ENCODE measurements at regions not wholly inside any gene's neighbourhood (a gene's known extent, or its start where the extent isn't known, plus 50 kb on each side); places are given as distances from the start of the nearest gene placed in this dataset.

DNA sequence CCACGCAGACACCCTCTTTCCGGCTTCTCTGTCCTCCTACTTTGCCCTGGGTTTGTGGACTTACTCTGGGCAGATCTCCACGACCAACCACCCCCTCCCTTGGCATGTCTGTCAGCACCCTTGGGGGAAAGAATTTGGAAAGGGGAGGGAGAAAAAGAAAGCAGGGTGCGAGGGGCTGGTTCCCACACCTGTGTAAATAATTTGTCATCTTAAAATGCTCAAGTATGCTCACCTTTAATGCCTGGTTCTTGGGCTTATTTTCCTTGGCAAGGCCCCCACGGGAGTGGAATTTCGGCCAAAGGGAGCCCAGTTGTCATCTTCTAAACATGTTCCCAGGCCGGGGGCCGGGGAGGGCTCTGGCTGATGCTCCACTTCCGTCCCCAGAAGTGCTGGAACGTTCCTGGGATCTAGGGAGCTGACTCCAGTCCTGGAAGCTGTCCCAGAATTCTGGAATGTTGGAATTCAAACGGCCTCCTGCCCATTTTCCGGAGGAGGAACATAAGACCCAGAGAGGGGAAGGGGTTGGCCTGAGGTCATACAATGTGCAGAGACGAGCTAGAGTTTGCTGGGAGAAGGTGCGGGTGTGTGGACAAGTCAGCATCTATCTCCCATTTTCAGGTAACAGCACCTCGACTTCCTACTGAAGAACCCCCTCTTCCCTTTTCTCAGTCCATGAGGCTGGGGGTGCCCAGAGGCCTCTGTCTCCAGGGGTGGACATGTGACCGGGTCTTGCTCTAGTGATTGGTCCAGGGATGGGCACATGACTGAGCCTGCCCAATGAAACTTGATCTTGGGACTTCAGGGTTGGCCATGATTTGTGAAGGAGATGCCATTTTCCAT, 122.3 kb downstream of the CEBPB start:
- peaks cover 0 to 20% (median 10%) of the 10 kb centered on the region in 3 donors for H3K4me1 ChIP-seq
- 17 to 25% methylated on average over 16 of the region's 16 CpGs for WGBS, 2 donors
- H3K27me3 ChIP-seq: no peaks in the 10 kb centered on the region
- TF ChIP-seq, protein P1, sequence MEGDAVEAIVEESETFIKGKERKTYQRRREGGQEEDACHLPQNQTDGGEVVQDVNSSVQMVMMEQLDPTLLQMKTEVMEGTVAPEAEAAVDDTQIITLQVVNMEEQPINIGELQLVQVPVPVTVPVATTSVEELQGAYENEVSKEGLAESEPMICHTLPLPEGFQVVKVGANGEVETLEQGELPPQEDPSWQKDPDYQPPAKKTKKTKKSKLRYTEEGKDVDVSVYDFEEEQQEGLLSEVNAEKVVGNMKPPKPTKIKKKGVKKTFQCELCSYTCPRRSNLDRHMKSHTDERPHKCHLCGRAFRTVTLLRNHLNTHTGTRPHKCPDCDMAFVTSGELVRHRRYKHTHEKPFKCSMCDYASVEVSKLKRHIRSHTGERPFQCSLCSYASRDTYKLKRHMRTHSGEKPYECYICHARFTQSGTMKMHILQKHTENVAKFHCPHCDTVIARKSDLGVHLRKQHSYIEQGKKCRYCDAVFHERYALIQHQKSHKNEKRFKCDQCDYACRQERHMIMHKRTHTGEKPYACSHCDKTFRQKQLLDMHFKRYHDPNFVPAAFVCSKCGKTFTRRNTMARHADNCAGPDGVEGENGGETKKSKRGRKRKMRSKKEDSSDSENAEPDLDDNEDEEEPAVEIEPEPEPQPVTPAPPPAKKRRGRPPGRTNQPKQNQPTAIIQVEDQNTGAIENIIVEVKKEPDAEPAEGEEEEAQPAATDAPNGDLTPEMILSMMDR (IDR thresholded peaks at IDR 0.05): no peak
- no peaks in the 10 kb centered on the region for H3K36me3 ChIP-seq
- H3K27ac ChIP-seq: peak overlapping the region; percentile 25 to 68 (median 54)
- DNase-seq: peak in 5 of 6 donors; percentile 72 to 84 (median 80)
- no peak overlapping the region for H3K4me3 ChIP-seq
- H3K9me3 ChIP-seq: no peaks in the 10 kb centered on the region
- intact Hi-C loops (cut with DNase I): no loop called here
- peak; percentile 57 to 82 (median 69) for ATAC-seq
- FAIRE-seq: no peak

GRCh38 chr20:50313522-50313820, 122.8 kb downstream of the CEBPB start:
- WGBS, 2 donors: 87 to 90% methylated on average over 2 of the region's 2 CpGs
- no peaks in the 10 kb centered on the region for H3K36me3 ChIP-seq
- TF ChIP-seq, protein P1 (IDR thresholded peaks at IDR 0.05): no peak
- H3K4me1 ChIP-seq: peaks cover 0 to 14% (median 10%) of the 10 kb centered on the region in 3 donors
- peak overlapping the region in 3 of 4 donors; percentile 51 to 68 (median 58) for H3K27ac ChIP-seq
- ATAC-seq (peak in 1 of 4 donors; percentile 3), DNase-seq (peak in 1 of 6 donors; percentile 22), FAIRE-seq (no peak)
- no peaks in the 10 kb centered on the region for H3K9me3 ChIP-seq
- no peak overlapping the region for H3K4me3 ChIP-seq
- no peaks in the 10 kb centered on the region for H3K27me3 ChIP-seq
- intact Hi-C loops (cut with DNase I): no loop called here

DNA sequence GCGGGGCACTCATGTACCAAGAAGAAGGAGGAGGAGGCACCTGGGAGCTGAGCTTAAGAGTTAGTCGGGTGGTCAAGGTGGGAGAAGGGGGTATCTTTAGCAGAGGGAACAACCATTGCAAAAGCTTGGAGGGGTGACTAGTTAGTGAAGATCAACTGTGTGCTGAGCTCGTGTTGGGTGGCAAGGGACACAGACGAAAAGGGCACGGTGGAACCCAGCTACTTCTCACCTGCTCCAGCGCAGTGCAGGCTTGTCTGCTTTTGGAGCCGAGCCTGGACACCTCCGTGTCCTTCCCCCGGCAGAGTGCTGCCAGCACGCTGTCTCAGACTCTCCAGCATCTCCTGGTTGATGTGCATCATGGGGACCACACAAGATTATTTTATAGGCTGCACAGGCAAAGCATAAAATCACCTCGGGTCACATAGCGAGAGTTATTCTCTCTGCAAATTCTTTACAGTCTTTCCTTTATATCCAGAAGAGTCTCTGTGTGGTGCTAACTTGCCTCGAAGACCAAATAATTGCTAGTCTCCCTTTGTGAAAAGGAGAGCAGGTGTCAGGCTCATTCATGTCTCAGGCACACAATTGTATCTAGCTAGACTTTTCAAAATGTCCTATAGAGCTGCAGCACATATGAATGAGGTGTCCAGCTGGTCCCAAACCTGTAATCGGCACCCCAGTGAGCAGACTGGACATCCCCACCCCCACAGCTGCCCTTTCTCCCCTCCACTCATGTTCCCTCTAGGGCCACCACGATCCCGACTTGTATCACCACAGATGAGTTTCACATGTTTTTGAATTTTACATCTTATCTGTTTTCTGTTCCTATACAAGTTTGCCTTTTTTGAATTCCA, 123.4 kb downstream of the CEBPB start:
- no peak for ATAC-seq
- peak overlapping the region in 1 of 4 donors; percentile 68 for H3K27ac ChIP-seq
- peak in 1 of 6 donors; percentile 47 for DNase-seq

GRCh38 chr20:50314678-50315335, 124.2 kb downstream of the CEBPB start:
- Histone ChIP-seq H3K9me3 (no peaks in the 10 kb centered on the region), H3K27ac (no peak overlapping the region), H3K36me3 (no peaks in the 10 kb centered on the region), H3K27me3 (no peaks in the 10 kb centered on the region), H3K4me1 (peaks cover 0 to 10% (median 9%) of the 10 kb centered on the region in 3 donors), H3K4me3 (no peak overlapping the region)
- FAIRE-seq (no peak), ATAC-seq (no peak), DNase-seq (no peak)
- TF ChIP-seq, protein P1 (IDR thresholded peaks at IDR 0.05): no peak
- 88 to 90% methylated on average over 4 of the region's 4 CpGs for WGBS, 2 donors
- intact Hi-C loops (cut with DNase I): no loop called here

More for the DNA sequence above, 123.4 kb downstream of the CEBPB start:
- FAIRE-seq: no peak
- intact Hi-C loops (cut with DNase I): no loop called here
- Histone ChIP-seq H3K36me3 (no peaks in the 10 kb centered on the region), H3K4me1 (peaks cover 0 to 11% (median 10%) of the 10 kb centered on the region in 3 donors), H3K4me3 (no peak overlapping the region), H3K9me3 (no peaks in the 10 kb centered on the region), H3K27me3 (no peaks in the 10 kb centered on the region)
- TF ChIP-seq, protein P1 (IDR thresholded peaks at IDR 0.05): no peak
- 82 to 85% methylated on average over 16 of the region's 16 CpGs for WGBS, 2 donors

Measured in pancreas (tissue), 10 donors.